Activated CD8-positive, alpha-beta T cell treated with anti-CD3 and anti-CD28 coated beads for 36 hours (primary cell): ENCODE measurements at regions not wholly inside any gene's neighbourhood (a gene's known extent, or its start where the extent isn't known, plus 50 kb on each side); places are given as distances from the start of the nearest gene placed in this dataset.

Experiments
- ATAC-seq: fragments of 200-7000 bp; cut with Tn5 transposase; one replicate; pipeline ENCODE4 v1.10.0; 2021; ENCODE audit warnings: mild to moderate bottlenecking, moderate library complexity
- CTCF ChIA-PET: fragments of 350-600 bp; sonication (Branson Sonifier 250); formaldehyde crosslinking; loops from one replicate; lab custom pipeline; 2021; ENCODE audit warnings: antibody characterized with exemption; lab: Charles Lee
- POLR2A ChIA-PET: fragments of 350-600 bp; sonication (Branson Sonifier 250); formaldehyde crosslinking; loops from one replicate; lab custom pipeline; 2021; ENCODE audit warnings: antibody characterized with exemption; lab: Charles Lee
- DNase-seq: peaks from one replicate; pipeline ENCODE4 v3.0.0-alpha.2; 2020
- H3K27ac Mint-ChIP-seq: one replicate; pipeline ENCODE4 v1.8.0; 2021; ENCODE audit warnings: mild to moderate bottlenecking, mixed read lengths
- H3K27me3 Mint-ChIP-seq: one replicate; pipeline ENCODE4 v1.8.0; 2021; ENCODE audit warnings: mixed read lengths
- H3K36me3 Mint-ChIP-seq: one replicate; pipeline ENCODE4 v1.8.0; 2021; ENCODE audit warnings: low read depth, mixed read lengths
- H3K4me1 Mint-ChIP-seq: one replicate; pipeline ENCODE4 v1.8.0; 2021; ENCODE audit warnings: low read depth, mixed read lengths
- H3K4me3 Mint-ChIP-seq: one replicate; pipeline ENCODE4 v1.8.0; 2021; ENCODE audit warnings: mild to moderate bottlenecking, moderate library complexity, mixed read lengths
- H3K9me3 Mint-ChIP-seq: one replicate; pipeline ENCODE4 v1.8.0; 2021; ENCODE audit warnings: mixed read lengths
- CTCF ChIP-seq: fragments of 200-600 bp; IDR thresholded peaks from one replicate; pipeline ENCODE4 v1.8.0; 2022; ENCODE audit warnings: antibody characterized with exemption, mild to moderate bottlenecking
- intact Hi-C: fragments of 100-400 bp; cut with micrococcal nuclease; formaldehyde crosslinking; loops from one replicate; pipeline ENCODE4 v1.10.0; 2022

- no peak for TF ChIP-seq CTCF
- H3K4me3 Mint-ChIP-seq: no peak overlapping the region
- intact Hi-C loops: no loop called here
- DNase-seq: no peak
- no peaks in the 10 kb centered on the region for H3K36me3 Mint-ChIP-seq
- ChIA-PET POLR2A (no interaction called here), CTCF (interaction anchor here (1.5 kb wide), 1 partner anchor 27 kb away, joined by 3 read pairs; no protein-coding TSS in a partner anchor)
- ATAC-seq: no peak
- H3K9me3 Mint-ChIP-seq: no peaks in the 10 kb centered on the region
- no peak overlapping the region for H3K27ac Mint-ChIP-seq
- H3K4me1 Mint-ChIP-seq: no peaks in the 10 kb centered on the region
- peaks cover 31% of the 10 kb centered on the region for H3K27me3 Mint-ChIP-seq
Measured at GRCh38 chr10:100628061-100628460, 92.3 kb downstream of the HIF1AN start.

GRCh38 chr10:100631192-100631591 is 95.4 kb downstream of the HIF1AN start:
- intact Hi-C loops: no loop called here
- ChIA-PET CTCF (no interaction called here), POLR2A (no interaction called here)
- H3K4me1 Mint-ChIP-seq: no peaks in the 10 kb centered on the region
- DNase-seq (no peak), ATAC-seq (no peak)
- H3K36me3 Mint-ChIP-seq: no peaks in the 10 kb centered on the region
- TF ChIP-seq CTCF: no peak
- no peak overlapping the region for H3K4me3 Mint-ChIP-seq
- no peak overlapping the region for H3K27ac Mint-ChIP-seq
- H3K27me3 Mint-ChIP-seq: peaks cover 18% of the 10 kb centered on the region
- H3K9me3 Mint-ChIP-seq: no peaks in the 10 kb centered on the region

- ATAC-seq: no peak
- POLR2A ChIA-PET: no interaction called here
Measured at GRCh38 chr10:100632027-100632426, 96.3 kb downstream of the HIF1AN start.

GRCh38 chr10:100634034-100634433 is 98.3 kb downstream of the HIF1AN start:
- no peak overlapping the region for H3K27ac Mint-ChIP-seq
- CTCF ChIA-PET: no interaction called here

More at GRCh38 chr10:100632027-100632426, 96.3 kb downstream of the HIF1AN start:
- peaks cover 15% of the 10 kb centered on the region for H3K27me3 Mint-ChIP-seq
- no peaks in the 10 kb centered on the region for H3K4me1 Mint-ChIP-seq
- H3K27ac Mint-ChIP-seq: no peak overlapping the region
- no peak for DNase-seq
- intact Hi-C loops: no loop called here
- no peak overlapping the region for H3K4me3 Mint-ChIP-seq
- no peak for TF ChIP-seq CTCF
- CTCF ChIA-PET: interaction anchor here (0.8 kb wide), 1 partner anchor 246 kb away, joined by 3 read pairs; no protein-coding TSS in a partner anchor
- H3K9me3 Mint-ChIP-seq: no peaks in the 10 kb centered on the region
- no peaks in the 10 kb centered on the region for H3K36me3 Mint-ChIP-seq

More at GRCh38 chr10:100634034-100634433, 98.3 kb downstream of the HIF1AN start:
- intact Hi-C loops: no loop called here
- H3K9me3 Mint-ChIP-seq: no peaks in the 10 kb centered on the region
- H3K4me1 Mint-ChIP-seq: no peaks in the 10 kb centered on the region
- no peak overlapping the region for H3K4me3 Mint-ChIP-seq
- ATAC-seq: no peak
- POLR2A ChIA-PET: no interaction called here
- no peak for TF ChIP-seq CTCF
- DNase-seq: no peak
- H3K27me3 Mint-ChIP-seq: peaks cover 26% of the 10 kb centered on the region
- H3K36me3 Mint-ChIP-seq: no peaks in the 10 kb centered on the region
